ENCODE measurements at regions not wholly inside any gene's neighbourhood (a gene's known extent, or its start where the extent isn't known, plus 50 kb on each side); places are given as distances from the start of the nearest gene placed in this dataset.

- CTCF ChIA-PET, result no interaction called here
- no peak for DNase-seq (ENCODE audit: low read depth, low spot score)
These were observed 682.0 kb upstream of the RAB6C start for GRCh38 chr2:129297430-129297829.

GRCh38 chr2:129299338-129299737, 680.1 kb upstream of the RAB6C start:
- no peak for DNase-seq (ENCODE audit: low read depth, low spot score)
- ChIA-PET CTCF (no interaction called here), POLR2A (no interaction called here)
- no peak overlapping the region for H3K4me3 ChIP-seq (ENCODE audit: low read depth, low read length)
- no peak for TF ChIP-seq CTCF (IDR thresholded peaks at IDR 0.05; ENCODE audit: insufficient read depth, low read length, missing control alignments)

More at GRCh38 chr2:129297430-129297829, 682.0 kb upstream of the RAB6C start:
- H3K4me3 ChIP-seq (ENCODE audit: low read depth, low read length), result no peak overlapping the region
- POLR2A ChIA-PET, result no interaction called here
- TF ChIP-seq CTCF (IDR thresholded peaks at IDR 0.05; ENCODE audit: insufficient read depth, low read length, missing control alignments), result no peak

- DNase-seq (ENCODE audit: low read depth, low spot score), result no peak
- no peak overlapping the region for H3K4me3 ChIP-seq (ENCODE audit: low read depth, low read length)
- ChIA-PET POLR2A (no interaction called here), CTCF (no interaction called here)
- TF ChIP-seq CTCF (IDR thresholded peaks at IDR 0.05; ENCODE audit: insufficient read depth, low read length, missing control alignments), result no peak
These were observed 679.7 kb upstream of the RAB6C start for GRCh38 chr2:129299756-129300155.

GRCh38 chr2:129300456-129300855, 679.0 kb upstream of the RAB6C start:
- no peak for DNase-seq (ENCODE audit: low read depth, low spot score)
- ChIA-PET CTCF (no interaction called here), POLR2A (no interaction called here)
- TF ChIP-seq CTCF (IDR thresholded peaks at IDR 0.05; ENCODE audit: insufficient read depth, low read length, missing control alignments), result no peak
- H3K4me3 ChIP-seq (ENCODE audit: low read depth, low read length), result no peak overlapping the region

GRCh38 chr2:129301431-129301913, 678.0 kb upstream of the RAB6C start:
- H3K4me3 ChIP-seq (ENCODE audit: low read depth, low read length), result no peak overlapping the region
- DNase-seq (ENCODE audit: low read depth, low spot score), result no peak
- ChIA-PET POLR2A (no interaction called here), CTCF (no interaction called here)
- TF ChIP-seq CTCF (IDR thresholded peaks at IDR 0.05; ENCODE audit: insufficient read depth, low read length, missing control alignments), result no peak

GRCh38 chr2:129302106-129302505, 677.4 kb upstream of the RAB6C start:
- no peak for TF ChIP-seq CTCF (IDR thresholded peaks at IDR 0.05; ENCODE audit: insufficient read depth, low read length, missing control alignments)
- ChIA-PET CTCF (no interaction called here), POLR2A (no interaction called here)
- H3K4me3 ChIP-seq (ENCODE audit: low read depth, low read length), result no peak overlapping the region
- DNase-seq (ENCODE audit: low read depth, low spot score), result no peak

Data from AG04449 (cell line).